Glutamatergic neuron (in vitro differentiated cells): ENCODE measurements at regions not wholly inside any gene's neighbourhood (a gene's known extent, or its start where the extent isn't known, plus 50 kb on each side); places are given as distances from the start of the nearest gene placed in this dataset.

ENCODE experiments used
- DNase-seq: peaks from one replicate; pipeline ENCODE4 v3.0.0; 2022
- H3K27ac Mint-ChIP-seq: one replicate; pipeline ENCODE4 v1.8.0; 2020; ENCODE audit warnings: mild to moderate bottlenecking, mixed read lengths, inconsistent platforms; ENCODE audit not compliant: unreplicated experiment
- H3K27me3 Mint-ChIP-seq: one replicate; pipeline ENCODE4 v1.8.0; 2020; ENCODE audit warnings: mild to moderate bottlenecking, moderate library complexity, mixed read lengths, inconsistent platforms; ENCODE audit not compliant: unreplicated experiment
- H3K36me3 Mint-ChIP-seq: one replicate; pipeline ENCODE4 v1.8.0; 2020; ENCODE audit warnings: mild to moderate bottlenecking, mixed read lengths, inconsistent platforms; ENCODE audit not compliant: unreplicated experiment
- H3K4me1 Mint-ChIP-seq: one replicate; pipeline ENCODE4 v1.8.0; 2020; ENCODE audit warnings: mild to moderate bottlenecking, low read depth, mixed read lengths, inconsistent platforms; ENCODE audit not compliant: unreplicated experiment
- H3K4me3 Mint-ChIP-seq: one replicate; pipeline ENCODE4 v1.8.0; 2020; ENCODE audit warnings: mild to moderate bottlenecking, mixed read lengths, inconsistent platforms; ENCODE audit not compliant: unreplicated experiment
- H3K9me3 Mint-ChIP-seq: one replicate; pipeline ENCODE4 v1.8.0; 2020; ENCODE audit warnings: mild to moderate bottlenecking, moderate library complexity, mixed read lengths, inconsistent platforms; ENCODE audit not compliant: unreplicated experiment
- TF ChIP-seq, protein P1 (sequence below): fragments of 200-600 bp; sonication (generic); IDR thresholded peaks from one replicate; pipeline ENCODE4 v1.5.0; 2021; ENCODE audit not compliant: partially characterized antibody, unreplicated experiment

GRCh38 chr1:106912131-106912530 lies 144.3 kb upstream of the PRMT6 start:
- H3K4me3 Mint-ChIP-seq, result no peak overlapping the region
- TF ChIP-seq, protein P1, sequence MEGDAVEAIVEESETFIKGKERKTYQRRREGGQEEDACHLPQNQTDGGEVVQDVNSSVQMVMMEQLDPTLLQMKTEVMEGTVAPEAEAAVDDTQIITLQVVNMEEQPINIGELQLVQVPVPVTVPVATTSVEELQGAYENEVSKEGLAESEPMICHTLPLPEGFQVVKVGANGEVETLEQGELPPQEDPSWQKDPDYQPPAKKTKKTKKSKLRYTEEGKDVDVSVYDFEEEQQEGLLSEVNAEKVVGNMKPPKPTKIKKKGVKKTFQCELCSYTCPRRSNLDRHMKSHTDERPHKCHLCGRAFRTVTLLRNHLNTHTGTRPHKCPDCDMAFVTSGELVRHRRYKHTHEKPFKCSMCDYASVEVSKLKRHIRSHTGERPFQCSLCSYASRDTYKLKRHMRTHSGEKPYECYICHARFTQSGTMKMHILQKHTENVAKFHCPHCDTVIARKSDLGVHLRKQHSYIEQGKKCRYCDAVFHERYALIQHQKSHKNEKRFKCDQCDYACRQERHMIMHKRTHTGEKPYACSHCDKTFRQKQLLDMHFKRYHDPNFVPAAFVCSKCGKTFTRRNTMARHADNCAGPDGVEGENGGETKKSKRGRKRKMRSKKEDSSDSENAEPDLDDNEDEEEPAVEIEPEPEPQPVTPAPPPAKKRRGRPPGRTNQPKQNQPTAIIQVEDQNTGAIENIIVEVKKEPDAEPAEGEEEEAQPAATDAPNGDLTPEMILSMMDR, result no peak
- peaks cover 2% of the 10 kb centered on the region for H3K27me3 Mint-ChIP-seq
- no peaks in the 10 kb centered on the region for H3K9me3 Mint-ChIP-seq
- H3K36me3 Mint-ChIP-seq, result no peaks in the 10 kb centered on the region
- no peaks in the 10 kb centered on the region for H3K4me1 Mint-ChIP-seq
- H3K27ac Mint-ChIP-seq, result no peak overlapping the region
- no peak for DNase-seq

- TF ChIP-seq, protein P1, result no peak
Observed at GRCh38 chr1:106921186-106921585, 135.3 kb upstream of the PRMT6 start.

DNA sequence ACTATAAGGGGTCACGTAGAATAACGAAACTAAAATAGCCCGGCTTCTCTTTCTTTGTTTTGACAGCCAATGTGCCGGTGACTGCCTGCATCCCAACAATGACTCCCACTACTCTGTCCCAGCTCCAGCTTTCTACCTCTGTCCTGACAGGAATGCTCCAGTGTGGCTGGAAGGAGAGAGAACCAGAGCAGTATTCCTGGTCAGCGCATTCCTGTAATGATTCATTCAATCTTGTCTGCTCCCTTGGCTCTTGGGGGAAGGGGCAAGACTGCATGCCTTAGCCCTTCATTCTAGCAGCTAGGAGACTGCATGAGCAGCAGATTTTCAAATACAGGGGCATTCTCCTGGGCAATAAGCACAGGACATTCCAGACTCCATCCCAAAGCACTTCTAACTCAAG lies 132.1 kb upstream of the PRMT6 start:
- H3K27ac Mint-ChIP-seq, result no peak overlapping the region
- H3K9me3 Mint-ChIP-seq, result no peaks in the 10 kb centered on the region
- H3K36me3 Mint-ChIP-seq, result no peaks in the 10 kb centered on the region
- no peak for DNase-seq
- TF ChIP-seq, protein P1, result no peak
- H3K27me3 Mint-ChIP-seq, result no peaks in the 10 kb centered on the region
- no peaks in the 10 kb centered on the region for H3K4me1 Mint-ChIP-seq
- no peak overlapping the region for H3K4me3 Mint-ChIP-seq

More at GRCh38 chr1:106921186-106921585, 135.3 kb upstream of the PRMT6 start:
- Mint-ChIP-seq H3K27me3 (no peaks in the 10 kb centered on the region), H3K4me3 (no peak overlapping the region), H3K36me3 (no peaks in the 10 kb centered on the region), H3K4me1 (no peaks in the 10 kb centered on the region), H3K9me3 (no peaks in the 10 kb centered on the region), H3K27ac (no peak overlapping the region)
- no peak for DNase-seq

GRCh38 chr1:106925750-106926149 lies 130.7 kb upstream of the PRMT6 start:
- no peaks in the 10 kb centered on the region for H3K36me3 Mint-ChIP-seq
- TF ChIP-seq, protein P1, result no peak
- no peak overlapping the region for H3K4me3 Mint-ChIP-seq
- DNase-seq, result no peak
- H3K27ac Mint-ChIP-seq, result no peak overlapping the region
- no peaks in the 10 kb centered on the region for H3K27me3 Mint-ChIP-seq
- H3K4me1 Mint-ChIP-seq, result no peaks in the 10 kb centered on the region
- H3K9me3 Mint-ChIP-seq, result no peaks in the 10 kb centered on the region

GRCh38 chr1:106926803-106927582 lies 129.5 kb upstream of the PRMT6 start:
- no peak for DNase-seq
- H3K36me3 Mint-ChIP-seq, result no peaks in the 10 kb centered on the region
- H3K9me3 Mint-ChIP-seq, result no peaks in the 10 kb centered on the region
- TF ChIP-seq, protein P1, result no peak
- H3K4me1 Mint-ChIP-seq, result no peaks in the 10 kb centered on the region
- H3K27me3 Mint-ChIP-seq, result no peaks in the 10 kb centered on the region
- H3K27ac Mint-ChIP-seq, result no peak overlapping the region
- H3K4me3 Mint-ChIP-seq, result no peak overlapping the region
